Kidney capillary endothelial cell (primary cell): ENCODE measurements at regions not wholly inside any gene's neighbourhood (a gene's known extent, or its start where the extent isn't known, plus 50 kb on each side); places are given as distances from the start of the nearest gene placed in this dataset.
"Not testable (repeated sequence)": the region's sequence is repeated elsewhere in the genome, so short reads cannot be mapped to it uniquely, and the experiment has no call there.

Experiments
- DNase-seq: peaks from one replicate; pipeline ENCODE4 v3.0.0-alpha.2; 2018; ENCODE audit warnings: low spot score

DNA sequence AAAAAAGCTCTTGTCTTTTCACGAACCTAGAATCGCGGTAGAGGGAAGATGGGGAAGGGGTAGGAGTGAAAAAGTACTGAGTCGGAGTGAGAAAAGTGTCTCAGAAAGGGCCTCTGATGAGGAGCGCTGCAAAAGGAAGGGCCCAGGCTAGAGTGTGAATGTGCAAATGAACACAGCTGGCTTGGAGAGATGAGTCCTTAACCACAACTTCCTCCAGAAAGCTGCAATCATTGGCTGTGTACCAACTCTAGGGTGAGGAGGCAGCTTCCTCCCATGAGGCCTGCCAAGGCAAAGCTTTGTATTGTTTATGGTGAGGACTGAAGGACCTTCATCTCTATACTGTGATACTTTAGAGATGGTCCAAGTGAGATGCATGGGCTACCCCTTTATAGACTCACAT, 566.9 kb upstream of the ANO5 start:
- no peak for DNase-seq

DNA sequence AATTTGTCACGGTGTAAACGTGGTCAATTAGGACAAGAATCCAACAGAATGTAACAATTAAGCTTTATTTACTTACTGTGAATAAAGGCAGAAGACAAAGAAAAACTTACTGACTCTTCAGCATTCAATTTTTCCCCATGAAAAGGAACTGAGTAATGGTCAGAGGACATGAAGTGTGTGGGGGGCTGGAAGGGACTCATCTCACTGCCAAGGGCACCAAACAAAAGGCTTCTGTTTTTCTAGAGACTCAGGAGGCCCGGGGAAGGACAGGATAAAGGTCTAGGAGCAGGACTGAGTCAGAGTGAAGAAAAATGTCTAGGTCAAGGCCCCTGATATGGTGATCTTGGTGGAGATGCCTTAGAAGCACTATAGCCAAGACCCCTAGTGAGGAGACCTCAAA, 564.2 kb upstream of the ANO5 start:
- DNase-seq: no peak

DNA sequence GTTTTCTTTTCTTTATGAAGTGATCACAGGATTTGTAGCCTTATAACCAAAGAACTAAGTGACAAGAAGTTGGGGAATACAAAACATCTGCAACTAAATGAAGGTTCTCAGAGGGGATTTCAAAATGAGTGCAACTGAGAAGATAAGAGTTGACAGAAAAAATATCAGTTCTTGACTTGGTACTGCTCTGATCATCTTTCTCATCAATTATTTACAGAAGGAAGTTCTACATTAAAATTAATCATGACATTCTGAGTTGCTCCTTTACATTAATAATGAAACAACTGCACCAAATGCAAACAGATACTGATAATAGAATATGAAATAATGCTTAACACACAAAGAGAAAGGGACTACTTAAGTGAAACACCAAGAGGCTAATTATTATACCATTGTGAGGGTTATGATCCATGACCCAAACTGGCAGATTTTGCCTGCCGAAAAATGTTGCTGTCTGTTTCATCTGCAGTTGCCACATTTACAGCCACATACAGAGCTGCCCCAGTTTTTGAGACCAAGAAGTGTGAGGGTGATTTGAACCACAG, 561.9 kb upstream of the ANO5 start:
- DNase-seq: no peak

DNA sequence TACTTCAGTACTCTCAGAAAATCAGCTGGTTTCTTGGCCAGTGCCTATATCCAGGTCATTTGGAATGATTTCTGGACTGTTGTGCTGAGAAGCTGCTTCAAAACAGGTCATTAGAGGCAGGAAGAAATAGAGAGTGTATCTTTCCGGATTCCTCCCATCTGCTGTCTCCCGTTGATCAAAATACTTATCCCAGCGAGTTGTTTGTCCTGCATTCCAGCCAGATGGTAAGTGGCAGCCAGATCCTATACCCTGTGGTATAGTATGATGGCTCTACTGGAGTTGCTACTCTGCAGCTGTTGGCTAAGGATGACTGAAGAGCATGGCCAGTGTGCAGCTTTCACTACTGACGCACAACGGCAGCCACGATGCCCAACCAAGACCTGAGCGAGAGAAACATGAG, 560.9 kb upstream of the ANO5 start:
- DNase-seq: no peak

DNA sequence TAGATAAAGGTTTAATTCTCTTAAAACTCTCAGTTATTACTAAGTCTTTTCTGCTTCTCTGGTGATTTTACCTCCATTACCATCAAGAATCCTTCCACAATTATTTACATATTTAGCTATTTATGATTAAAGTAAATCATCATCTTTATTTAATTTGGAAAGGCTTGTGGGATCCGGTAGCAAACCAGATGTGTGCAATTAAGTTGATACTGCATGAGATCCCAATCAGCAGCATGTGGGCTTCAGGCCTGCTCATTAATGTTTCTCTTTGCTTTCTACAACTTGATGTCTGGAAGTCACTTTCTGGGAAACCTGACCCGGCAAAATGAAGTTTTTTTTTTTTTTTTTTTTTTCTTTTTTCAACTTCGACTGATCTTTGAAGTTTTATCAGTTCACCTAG, 558.4 kb upstream of the ANO5 start:
- DNase-seq: no peak

DNA sequence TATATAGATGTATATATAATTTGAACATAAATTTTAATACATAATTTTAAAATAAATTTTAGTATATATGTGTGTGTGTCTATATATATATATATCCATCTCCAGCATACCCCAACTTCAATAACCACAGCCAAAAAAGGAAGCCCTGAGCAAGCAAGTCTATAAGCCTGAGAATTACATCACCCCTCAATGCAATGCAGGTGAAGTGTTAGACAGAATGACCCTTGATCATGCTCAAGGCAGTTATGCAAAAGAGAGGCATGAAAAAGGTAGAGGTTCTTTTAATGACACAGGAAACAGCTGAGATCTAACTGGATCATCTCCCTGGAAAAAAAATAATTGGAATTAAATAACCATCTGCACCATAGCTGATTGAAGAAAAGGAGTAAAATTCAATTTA, 557.9 kb upstream of the ANO5 start:
- DNase-seq: no peak

DNA sequence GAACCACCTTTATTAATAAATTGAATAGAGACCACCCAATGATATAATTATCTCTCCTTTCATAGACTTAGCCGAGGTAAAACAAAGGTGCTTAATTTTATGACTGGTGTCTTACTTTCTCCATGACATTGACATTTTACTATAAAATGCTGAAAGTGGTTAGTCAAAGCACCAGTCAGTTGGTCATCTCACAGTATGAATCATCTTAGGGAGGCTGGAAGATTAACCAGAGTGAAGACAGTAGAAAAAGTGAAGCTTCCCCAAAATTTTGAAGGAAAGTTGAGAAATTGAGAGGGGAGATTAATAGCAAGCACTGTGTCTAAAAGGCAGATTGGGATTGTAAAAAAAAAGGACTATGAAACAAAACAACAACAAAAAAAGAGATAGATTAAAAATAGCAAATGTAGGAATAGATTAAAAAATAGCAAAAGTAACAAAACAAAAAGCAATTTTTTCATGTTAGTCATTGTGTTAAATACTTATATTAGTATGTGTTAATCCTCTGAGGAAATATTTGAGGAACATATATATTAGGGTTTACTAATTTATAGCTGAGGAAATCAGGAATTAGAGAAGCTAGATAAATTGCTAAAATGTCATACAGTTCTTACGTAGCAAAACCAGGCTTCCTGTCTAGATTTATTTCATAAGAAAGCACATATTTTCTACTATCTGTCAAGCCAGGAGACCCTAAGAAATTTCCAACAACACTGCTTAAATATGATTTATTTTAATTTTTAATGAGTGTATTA, 557.3 kb upstream of the ANO5 start:
- no peak for DNase-seq

DNA sequence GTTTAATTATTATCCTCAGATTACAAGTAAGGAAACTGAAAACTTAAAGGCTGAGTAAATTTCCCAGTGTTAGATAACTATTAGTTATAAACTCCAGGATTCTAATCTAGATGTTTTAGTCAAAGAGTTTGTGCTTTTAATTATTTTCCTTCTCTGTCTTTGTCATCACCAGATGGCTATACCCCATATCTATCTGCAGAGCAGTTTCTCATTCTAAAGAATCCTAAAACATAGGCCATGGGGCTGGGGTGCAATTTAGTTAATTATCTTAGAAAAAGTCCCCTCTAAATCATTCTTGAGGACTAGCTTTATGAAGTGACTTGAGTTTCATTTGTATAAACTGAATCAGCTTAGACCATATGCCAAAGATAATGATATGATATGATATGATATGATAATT, 556.3 kb upstream of the ANO5 start:
- no peak for DNase-seq

DNA sequence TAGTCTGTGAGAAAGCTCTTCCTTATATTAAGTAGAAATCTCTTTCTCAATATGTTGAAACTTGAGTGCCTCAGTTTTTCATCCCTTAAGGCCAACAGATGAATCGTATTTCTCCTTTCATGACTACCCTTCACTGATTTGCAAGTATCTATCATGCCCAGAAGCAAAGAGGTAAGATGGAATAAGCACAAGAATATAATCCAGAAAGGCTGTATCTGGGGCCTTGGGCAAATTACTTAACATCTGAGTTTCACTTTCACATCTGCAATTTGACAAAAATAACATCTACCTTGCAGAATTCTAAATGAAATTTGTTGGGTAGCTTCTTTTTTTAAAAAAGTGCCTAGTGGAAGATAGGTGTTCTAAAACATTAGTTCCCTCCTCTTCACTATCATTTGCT, 552.4 kb upstream of the ANO5 start:
- no peak for DNase-seq

DNA sequence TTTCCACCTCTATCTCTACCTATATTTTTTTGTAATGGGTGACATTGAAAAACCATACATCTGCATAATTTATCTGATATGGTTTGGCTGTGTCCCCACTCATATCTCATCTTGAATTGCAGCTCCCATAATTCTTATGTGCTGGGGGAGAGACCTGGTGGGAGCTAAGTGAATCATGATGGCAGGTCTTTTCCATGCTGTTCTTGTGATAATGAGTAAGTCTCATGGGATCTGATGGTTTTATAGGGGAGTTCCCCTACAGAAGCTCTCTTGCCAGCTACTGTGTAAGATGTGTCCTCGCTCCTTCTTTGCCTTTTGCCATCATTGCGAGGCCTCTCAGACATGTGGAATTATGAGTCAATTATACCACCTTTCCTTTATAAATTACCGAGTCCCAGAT, 551.0 kb upstream of the ANO5 start:
- no peak for DNase-seq

DNA sequence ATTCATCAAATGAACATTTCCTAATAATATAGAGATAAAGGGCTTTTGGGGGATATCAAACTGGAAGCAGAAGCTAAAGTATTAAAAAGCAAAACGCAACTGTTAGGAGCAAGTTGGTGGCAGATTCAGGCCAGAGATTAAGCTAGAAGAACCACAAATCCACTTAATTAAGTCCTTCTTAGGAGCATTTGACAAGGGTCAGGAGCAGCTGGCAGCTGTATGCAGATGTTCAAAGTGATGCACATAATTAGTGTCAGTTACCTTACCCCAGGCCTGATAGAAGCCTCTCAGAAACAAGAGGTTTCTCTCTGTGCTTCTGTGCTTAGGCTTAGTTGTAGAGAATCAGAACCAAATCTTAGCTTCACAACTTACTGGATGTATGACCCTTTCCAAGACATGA, 546.5 kb upstream of the ANO5 start:
- no peak for DNase-seq

DNA sequence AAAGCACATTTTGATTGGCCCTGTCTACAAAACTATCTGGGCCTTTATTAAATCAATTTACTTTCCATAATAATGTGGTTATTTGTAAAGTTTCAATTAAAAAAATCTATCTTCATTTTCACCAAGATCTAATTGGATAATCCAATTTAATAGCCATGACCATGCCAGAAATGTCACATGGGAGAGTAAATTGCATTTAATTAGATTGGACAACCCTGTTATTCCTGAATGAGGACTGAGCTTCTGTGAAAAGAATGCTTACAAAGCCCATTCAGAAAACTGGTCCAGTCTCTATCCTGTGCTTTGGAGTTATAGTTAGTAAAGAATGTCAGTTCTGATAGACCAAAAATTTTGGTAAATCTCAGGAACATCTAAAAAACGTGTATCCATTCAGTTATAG, 541.9 kb upstream of the ANO5 start:
- DNase-seq: no peak

DNA sequence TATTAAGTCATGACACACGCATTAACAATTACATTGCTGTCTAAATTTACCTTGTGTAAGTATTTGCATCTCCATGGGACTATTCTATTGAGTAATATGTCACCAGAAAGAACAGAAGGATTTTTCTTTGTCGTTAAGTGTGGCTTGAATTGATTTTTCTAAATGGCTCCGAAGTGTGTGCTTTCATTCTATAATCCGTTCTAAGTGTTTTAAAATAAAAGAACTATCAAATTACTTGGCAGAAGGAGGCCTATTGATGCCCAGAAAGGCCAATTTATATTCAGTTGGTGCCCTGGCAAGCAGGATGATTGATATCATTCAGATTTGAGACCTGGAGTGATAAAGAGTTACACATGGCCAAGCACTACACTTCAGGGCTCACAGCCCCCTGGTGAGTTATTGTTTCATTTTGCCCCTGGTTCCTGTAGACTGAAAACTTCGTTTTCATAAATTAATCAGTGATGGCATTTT, 538.9 kb upstream of the ANO5 start:
- no peak for DNase-seq

DNA sequence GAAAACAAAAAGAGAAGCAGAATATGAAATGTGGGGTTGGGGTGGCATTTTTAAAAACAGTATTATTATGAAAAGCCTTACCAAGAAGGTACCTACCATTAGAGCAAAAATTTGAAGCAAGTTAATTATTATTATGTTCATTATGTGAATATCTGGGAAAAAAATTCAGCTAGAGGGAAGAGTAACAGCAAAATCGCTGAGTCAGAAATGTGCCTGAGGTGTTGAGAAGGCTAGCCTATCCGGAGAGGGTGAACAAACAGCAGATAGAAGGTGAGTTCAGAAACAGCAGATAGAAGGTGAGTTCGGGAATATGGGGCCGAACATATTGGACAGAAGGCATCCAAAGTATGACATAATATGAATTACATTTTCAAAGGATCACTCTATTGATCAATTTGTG, 536.8 kb upstream of the ANO5 start:
- DNase-seq: no peak

DNA sequence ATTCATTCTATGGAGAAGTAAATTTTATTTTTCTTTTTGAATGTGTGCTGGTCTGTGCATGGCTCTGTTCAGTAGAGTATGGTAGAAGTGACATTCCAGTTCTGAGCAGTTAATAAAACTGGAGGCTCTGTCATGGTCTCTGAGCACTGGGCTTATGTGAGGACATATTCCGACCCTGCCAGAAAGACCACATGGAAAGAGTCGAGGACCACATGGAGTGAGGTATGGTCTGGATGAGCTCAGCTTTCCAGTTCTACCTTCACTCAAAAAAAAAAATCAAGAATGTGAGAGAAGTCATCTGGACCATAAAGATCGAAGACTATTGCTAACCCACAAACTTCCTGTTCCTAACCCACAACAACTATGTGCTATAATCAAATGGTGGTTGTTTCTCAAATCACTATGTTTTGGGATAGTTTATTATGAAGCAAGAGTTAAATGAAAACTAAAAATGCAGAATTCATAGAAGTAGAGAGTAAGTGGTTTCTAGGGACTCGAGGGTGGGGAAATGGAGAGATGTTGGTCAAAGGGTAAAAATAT, 534.2 kb upstream of the ANO5 start:
- DNase-seq: no peak

DNA sequence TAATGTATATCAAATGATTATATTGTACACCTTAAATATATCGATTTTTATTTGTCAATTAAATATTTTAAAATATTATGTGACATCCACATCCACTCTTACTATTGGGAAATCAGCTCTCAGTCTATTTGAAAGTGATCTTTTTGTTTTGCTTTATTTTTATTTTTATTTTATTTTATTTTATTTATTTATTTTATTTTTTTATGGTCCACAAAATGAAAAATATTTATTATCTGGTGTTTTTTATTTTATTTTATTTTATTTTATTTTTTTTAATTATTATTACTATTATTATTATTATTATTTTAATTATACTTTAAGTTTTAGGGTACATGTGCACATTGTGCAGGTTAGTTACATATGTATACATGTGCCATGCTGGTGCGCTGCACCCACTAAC, 533.5 kb upstream of the ANO5 start:
- DNase-seq: not testable (repeated sequence)

DNA sequence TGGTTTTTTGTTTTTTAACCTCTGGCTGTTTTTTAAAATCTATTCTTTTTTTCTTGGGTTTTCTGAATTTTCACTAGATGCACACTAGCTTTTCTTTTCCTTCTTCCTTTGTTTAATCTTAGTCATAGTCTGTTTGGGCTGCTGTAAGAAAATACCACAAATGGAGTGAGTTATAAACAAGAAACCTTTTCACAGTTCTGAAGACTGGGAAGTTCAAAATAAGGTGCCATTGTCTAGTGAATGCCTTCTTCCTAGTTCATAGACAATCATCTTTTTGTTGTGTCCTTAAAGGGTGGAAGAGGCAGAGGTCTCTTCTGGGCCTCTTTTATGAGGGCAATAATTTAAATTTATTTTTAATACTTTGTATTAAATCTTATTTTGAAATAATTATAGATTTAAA, 532.9 kb upstream of the ANO5 start:
- DNase-seq: no peak

DNA sequence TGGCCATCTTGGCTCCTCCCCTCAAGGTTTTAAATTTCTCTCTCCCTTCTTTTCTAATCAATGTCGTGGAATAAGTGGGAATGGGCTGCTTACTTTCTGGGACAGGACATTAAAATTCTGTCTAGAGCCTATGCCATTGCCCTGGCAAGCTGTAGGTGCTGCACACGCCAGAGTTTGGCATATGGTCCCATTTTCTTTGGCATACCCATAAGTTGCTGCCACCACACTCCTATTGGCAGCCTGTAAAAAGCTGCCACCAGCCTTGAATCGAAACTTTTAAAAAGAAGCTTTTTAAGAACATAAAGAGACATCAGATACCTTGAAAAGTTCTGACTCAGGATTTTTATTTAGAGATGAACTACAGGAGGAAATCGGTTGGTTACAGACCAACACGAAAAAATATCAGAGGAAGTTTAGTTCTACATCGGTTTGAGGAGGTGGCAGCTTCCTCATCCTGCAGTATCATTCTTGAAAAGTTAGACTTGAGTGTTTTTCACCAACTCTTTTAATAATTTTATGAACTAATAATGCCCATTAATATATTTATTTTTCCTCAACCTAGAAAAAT, 517.8 kb upstream of the ANO5 start:
- DNase-seq: no peak

DNA sequence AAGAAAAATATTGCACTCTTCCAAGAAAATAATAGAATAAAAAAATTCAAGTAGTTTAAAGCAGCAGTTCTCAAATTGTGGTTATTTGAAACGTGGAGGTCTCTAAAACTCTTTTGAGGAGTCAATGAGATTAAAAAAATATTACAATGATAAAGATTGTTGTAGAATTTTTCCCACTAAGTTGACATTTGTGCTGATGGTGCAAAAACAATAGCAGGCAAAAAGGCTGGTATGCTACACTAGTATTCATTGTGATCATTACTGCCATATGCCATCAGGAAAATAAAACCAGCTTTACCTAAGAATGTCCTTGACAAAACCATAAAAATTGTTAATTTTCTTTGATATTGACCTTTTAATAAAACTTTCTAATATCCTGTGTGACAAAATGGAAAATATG, 505.2 kb upstream of the ANO5 start:
- DNase-seq: no peak

DNA sequence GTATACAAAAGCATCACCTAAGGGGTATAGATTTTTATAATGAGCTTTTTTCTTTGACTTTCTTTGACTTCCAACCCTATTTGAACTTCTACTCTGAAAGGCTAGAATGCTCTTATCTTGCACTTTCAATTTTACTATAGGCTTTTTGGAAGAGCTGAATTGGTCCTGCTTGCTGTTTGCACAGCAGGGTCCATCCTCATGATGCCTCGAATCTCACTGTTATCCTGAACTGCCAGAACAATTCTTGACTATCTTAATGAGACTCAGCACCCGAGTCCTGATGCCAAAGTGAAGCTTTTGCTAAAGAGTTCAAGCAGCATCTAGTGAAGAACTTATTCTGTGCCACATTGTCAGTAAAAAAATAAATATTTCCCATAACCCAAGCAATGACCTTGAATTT, 488.3 kb upstream of the ANO5 start:
- DNase-seq: no peak

DNA sequence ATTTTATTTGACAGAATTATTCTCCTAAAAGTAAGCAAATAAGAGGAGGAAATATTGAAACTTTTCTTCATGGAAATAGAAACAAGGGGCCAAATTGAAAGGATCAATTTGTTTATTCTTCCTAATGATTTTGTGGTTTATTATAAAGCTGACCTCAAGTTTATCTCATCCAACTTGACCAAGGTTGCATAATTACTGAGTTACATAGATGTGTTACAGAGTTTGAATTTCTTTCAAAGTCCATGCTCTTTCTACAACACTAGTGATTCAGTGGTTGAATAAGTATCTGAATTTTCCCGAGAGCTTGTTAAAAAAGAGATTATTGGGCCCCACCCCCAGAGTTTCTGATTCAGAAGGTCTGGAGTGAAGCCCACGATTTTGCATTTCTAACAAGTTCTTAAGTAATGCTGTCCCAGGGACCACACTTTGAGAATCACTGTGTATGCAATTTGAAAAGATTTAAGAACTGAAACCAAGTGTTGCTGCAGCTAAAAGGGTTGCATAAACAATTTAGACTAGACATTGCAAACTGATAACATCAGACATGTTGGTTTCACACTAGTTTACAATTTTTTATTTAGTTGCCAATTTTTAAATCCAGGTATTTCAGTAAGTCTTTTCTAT, 485.7 kb upstream of the ANO5 start:
- no peak for DNase-seq

DNA sequence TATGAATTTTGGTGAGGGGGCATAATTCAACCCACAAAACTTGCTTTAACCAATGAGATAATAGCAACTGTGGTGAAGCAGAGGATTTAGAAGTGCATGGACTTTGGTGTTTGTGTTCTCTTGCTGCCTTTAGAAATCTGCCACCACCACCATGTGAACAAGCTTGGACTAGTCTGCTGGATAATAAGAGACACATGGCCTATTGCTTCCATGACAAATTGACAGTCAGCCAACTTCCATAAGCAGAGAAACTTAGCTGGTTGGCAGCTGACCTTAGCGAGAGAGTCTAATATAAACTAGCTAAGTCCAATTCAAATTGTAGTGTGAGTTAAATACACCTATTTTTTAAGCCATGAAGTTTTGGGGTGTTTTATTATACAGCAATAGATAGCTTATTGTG, 482.1 kb upstream of the ANO5 start:
- no peak for DNase-seq

DNA sequence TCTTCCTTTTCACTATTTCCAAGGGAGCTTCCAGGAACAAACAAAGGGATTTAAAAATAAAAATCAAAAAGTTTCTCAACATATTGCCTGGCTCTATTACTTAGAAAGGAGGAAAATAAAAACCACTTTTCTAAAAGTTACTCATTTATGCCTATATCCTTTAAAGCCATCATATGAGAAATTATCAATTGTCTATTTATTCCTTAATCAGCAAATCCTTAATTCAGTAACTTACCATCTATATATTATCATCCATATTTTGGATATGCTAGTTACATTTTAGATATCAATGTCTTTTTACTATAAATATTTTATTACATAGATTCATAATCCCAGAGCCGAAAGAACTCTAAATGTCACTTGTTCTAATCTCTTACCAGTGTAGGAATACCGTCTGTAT, 481.5 kb upstream of the ANO5 start:
- DNase-seq: no peak
